ENCODE measurements at regions not wholly inside any gene's neighbourhood (a gene's known extent, or its start where the extent isn't known, plus 50 kb on each side); places are given as distances from the start of the nearest gene placed in this dataset.

GRCh38 chr5:29524227-29524626, 1669.3 kb upstream of the CDH6 start:
- POLR2A ChIA-PET, result no interaction called here

More at GRCh38 chr5:29524227-29524626, 1669.3 kb upstream of the CDH6 start:
- Histone ChIP-seq H3K79me2 (ENCODE audit: control insufficient read depth, insufficient read depth, low read length) (no peaks in the 10 kb centered on the region), H3K27ac (ENCODE audit: insufficient read depth, low read depth, low read length) (no peak overlapping the region), H3K9me3 (replicated peaks; ENCODE audit: control insufficient read depth, insufficient read depth, low read length) (no peaks in the 10 kb centered on the region), H3K9me1 (replicated peaks; ENCODE audit: control insufficient read depth, extremely low read depth, insufficient read depth, low read length) (no peaks in the 10 kb centered on the region), H4K20me1 (replicated peaks; ENCODE audit: control insufficient read depth, extremely low read depth, insufficient read depth, low read length) (no peaks in the 10 kb centered on the region), H3K36me3 (ENCODE audit: control insufficient read depth in 2 of 2, extremely low read depth in 1 of 2, insufficient read depth in 2 of 2, low read length in 2 of 2) (no peaks in the 10 kb centered on the region), H3K4me3 (replicated peaks in 1 of 3; ENCODE audit: insufficient read depth in 1 of 3, low read depth in 1 of 3, low read length in 3 of 3) (no peak overlapping the region), H3K27me3 (ENCODE audit: control insufficient read depth in 2 of 2, insufficient read depth in 2 of 2, low read length in 2 of 2) (no peaks in the 10 kb centered on the region), H3K9ac (replicated peaks; ENCODE audit: extremely low read depth, insufficient read depth, low read length) (no peak overlapping the region), H3K4me2 (ENCODE audit: insufficient read depth, low read length) (no peak overlapping the region), H3K4me1 (ENCODE audit: control insufficient read depth, extremely low read depth, insufficient read depth, low read length) (no peaks in the 10 kb centered on the region), H2AFZ (ENCODE audit: low read depth, low read length) (no peak overlapping the region)
- dilution Hi-C loops (cut with MboI; ENCODE audit: extremely low pct_ligation_motif_present, low sequenced_read_pairs), result no loop called here
- no peak for FAIRE-seq
- DNase-seq (ENCODE audit: low read depth, low spot score), result no peak
- intact Hi-C loops (cut with micrococcal nuclease), result no loop called here
- CTCF ChIA-PET, result no interaction called here
- TF ChIP-seq GATA2 (IDR thresholded peaks at IDR 0.05; ENCODE audit: insufficient read depth, insufficient read length, low read depth, low read length) (no peak), CTCF (IDR thresholded peaks at IDR 0.05; ENCODE audit: extremely low read depth in 1 of 2, insufficient read depth in 1 of 2, low read depth in 1 of 2, low read length in 2 of 2) (no peak), EZH2 (IDR thresholded peaks at IDR 0.05; ENCODE audit: borderline replicate concordance, low read depth, low read length, severe bottlenecking) (no peak), POLR2AphosphoS5 (IDR thresholded peaks at IDR 0.05; ENCODE audit: insufficient read depth, low read depth, low read length) (no peak), JUN (IDR thresholded peaks at IDR 0.05; ENCODE audit: borderline replicate concordance, insufficient read depth, insufficient read length, low read depth) (no peak), MYC (IDR thresholded peaks at IDR 0.05; ENCODE audit: low read depth, low read length) (no peak), POLR2A (IDR thresholded peaks at IDR 0.05; ENCODE audit: low read depth, low read length) (no peak), FOS (IDR thresholded peaks at IDR 0.05; ENCODE audit: borderline replicate concordance, insufficient read depth, low read length) (no peak), MAX (IDR thresholded peaks at IDR 0.05; ENCODE audit: insufficient read depth, insufficient read length) (no peak)
- no TSS peak for BruUV-seq (replicated peaks)

Data from endothelial cell of umbilical vein (primary cell).